NT2/D1 (cell line): ENCODE measurements at regions not wholly inside any gene's neighbourhood (a gene's known extent, or its start where the extent isn't known, plus 50 kb on each side); places are given as distances from the start of the nearest gene placed in this dataset.
"Not testable (repeated sequence)": the region's sequence is repeated elsewhere in the genome, so short reads cannot be mapped to it uniquely, and the experiment has no call there.

Experiments
- DNase-seq: peaks from one replicate; pipeline ENCODE4 v3.0.0-alpha.2; 2011; ENCODE audit warnings: low read depth, low spot score
- H3K27me3 ChIP-seq: 2 replicates; pipeline ENCODE4 v1.6.0; 2011; ENCODE audit warnings: mild to moderate bottlenecking; ENCODE audit not compliant: insufficient read length, insufficient read depth
- H3K36me3 ChIP-seq: 2 replicates; pipeline ENCODE4 v1.6.1; 2011; ENCODE audit warnings: mild to moderate bottlenecking, low read length, mixed read lengths; ENCODE audit not compliant: insufficient read depth, insufficient read length
- H3K4me1 ChIP-seq: 2 replicates; pipeline ENCODE4 v1.5.1; 2011; ENCODE audit not compliant: insufficient read depth, insufficient read length
- H3K4me3 ChIP-seq: 2 replicates; pipeline ENCODE4 v1.5.1; 2011; ENCODE audit warnings: low read depth; ENCODE audit not compliant: insufficient read length
- H3K9ac ChIP-seq: 2 replicates; pipeline ENCODE4 v1.6.0; 2011; ENCODE audit warnings: low read depth; ENCODE audit not compliant: insufficient read length
- H3K9me3 ChIP-seq: 2 replicates; pipeline ENCODE4 v1.5.1; 2011; ENCODE audit warnings: mild to moderate bottlenecking, low read length; ENCODE audit not compliant: insufficient read depth
- SUZ12 ChIP-seq: IDR thresholded peaks from 2 replicates; pipeline ENCODE4 v1.6.1; 2011; ENCODE audit not compliant: insufficient read length, insufficient read depth; ENCODE audit errors: extremely low read depth
- YY1 ChIP-seq: IDR thresholded peaks from 2 replicates; pipeline ENCODE4 v1.6.1; 2011; ENCODE audit not compliant: insufficient read length, insufficient read depth
- ZNF274 ChIP-seq: IDR thresholded peaks from 2 replicates; pipeline ENCODE4 v1.6.1; 2011; ENCODE audit warnings: mild to moderate bottlenecking, low read depth, low read length

GRCh38 chr1:82064691-82065090, 264.0 kb downstream of the ADGRL2 start:
- H3K36me3 ChIP-seq = no peaks in the 10 kb centered on the region
- H3K27me3 ChIP-seq = no peaks in the 10 kb centered on the region
- H3K9ac ChIP-seq = no peak overlapping the region
- TF ChIP-seq ZNF274 (no peak), SUZ12 (no peak), YY1 (no peak)
- H3K4me3 ChIP-seq = no peak overlapping the region
- no peak for DNase-seq
- no peaks in the 10 kb centered on the region for H3K9me3 ChIP-seq
- H3K4me1 ChIP-seq = no peaks in the 10 kb centered on the region

- no peaks in the 10 kb centered on the region for H3K27me3 ChIP-seq
- DNase-seq = no peak
- no peaks in the 10 kb centered on the region for H3K4me1 ChIP-seq
- no peaks in the 10 kb centered on the region for H3K36me3 ChIP-seq
- H3K9ac ChIP-seq = no peak overlapping the region
- no peak for TF ChIP-seq ZNF274
- TF ChIP-seq YY1 = no peak
- TF ChIP-seq SUZ12 = no peak
- no peak overlapping the region for H3K4me3 ChIP-seq
- H3K9me3 ChIP-seq = no peaks in the 10 kb centered on the region
Observed at GRCh38 chr1:82062206-82062605, 261.5 kb downstream of the ADGRL2 start.

GRCh38 chr1:82059959-82060358, 259.2 kb downstream of the ADGRL2 start:
- no peak overlapping the region for H3K9ac ChIP-seq
- H3K27me3 ChIP-seq = no peaks in the 10 kb centered on the region
- no peaks in the 10 kb centered on the region for H3K4me1 ChIP-seq
- no peak for DNase-seq
- no peaks in the 10 kb centered on the region for H3K36me3 ChIP-seq
- no peaks in the 10 kb centered on the region for H3K9me3 ChIP-seq
- TF ChIP-seq SUZ12 (no peak), ZNF274 (no peak), YY1 (no peak)
- no peak overlapping the region for H3K4me3 ChIP-seq

- Histone ChIP-seq H3K4me1 (no peaks in the 10 kb centered on the region), H3K9ac (no peak overlapping the region)
- TF ChIP-seq YY1 = no peak
- TF ChIP-seq ZNF274 = no peak
- no peak for TF ChIP-seq SUZ12
Observed at GRCh38 chr1:82057011-82057410, 256.3 kb downstream of the ADGRL2 start.

DNA sequence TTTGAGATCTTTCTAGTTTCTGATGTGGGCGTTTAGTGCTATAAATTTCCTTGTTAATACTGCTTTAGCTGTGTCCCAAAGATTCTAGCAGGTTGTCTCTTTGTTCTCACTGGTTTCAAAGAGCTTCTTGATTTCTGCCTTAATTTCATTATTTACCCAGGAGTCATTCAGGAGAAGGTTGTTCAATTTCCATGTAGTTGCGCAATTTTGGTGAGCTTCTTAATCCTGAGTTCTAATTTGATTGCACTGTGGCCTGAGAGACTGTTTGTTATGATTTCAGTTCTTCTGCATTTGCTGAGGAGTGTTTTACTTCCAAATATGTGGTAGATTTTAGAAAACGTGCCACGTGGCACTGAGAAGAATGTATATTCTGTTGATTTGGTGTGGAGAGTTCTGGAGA, 254.6 kb downstream of the ADGRL2 start:
- not testable (repeated sequence) for H3K27me3 ChIP-seq, H3K9ac ChIP-seq, DNase-seq, H3K36me3 ChIP-seq, H3K4me3 ChIP-seq, H3K4me1 ChIP-seq, H3K9me3 ChIP-seq

More at GRCh38 chr1:82057011-82057410, 256.3 kb downstream of the ADGRL2 start:
- no peaks in the 10 kb centered on the region for H3K9me3 ChIP-seq
- H3K36me3 ChIP-seq = no peaks in the 10 kb centered on the region
- no peaks in the 10 kb centered on the region for H3K27me3 ChIP-seq
- no peak overlapping the region for H3K4me3 ChIP-seq
- no peak for DNase-seq

- Histone ChIP-seq H3K9ac (no peak overlapping the region), H3K27me3 (no peaks in the 10 kb centered on the region), H3K4me3 (no peak overlapping the region), H3K4me1 (no peaks in the 10 kb centered on the region), H3K36me3 (no peaks in the 10 kb centered on the region), H3K9me3 (no peaks in the 10 kb centered on the region)
- no peak for DNase-seq
- no peak for TF ChIP-seq YY1
- TF ChIP-seq ZNF274 = no peak
- no peak for TF ChIP-seq SUZ12
Observed at GRCh38 chr1:82052563-82052962, 251.8 kb downstream of the ADGRL2 start.

DNA sequence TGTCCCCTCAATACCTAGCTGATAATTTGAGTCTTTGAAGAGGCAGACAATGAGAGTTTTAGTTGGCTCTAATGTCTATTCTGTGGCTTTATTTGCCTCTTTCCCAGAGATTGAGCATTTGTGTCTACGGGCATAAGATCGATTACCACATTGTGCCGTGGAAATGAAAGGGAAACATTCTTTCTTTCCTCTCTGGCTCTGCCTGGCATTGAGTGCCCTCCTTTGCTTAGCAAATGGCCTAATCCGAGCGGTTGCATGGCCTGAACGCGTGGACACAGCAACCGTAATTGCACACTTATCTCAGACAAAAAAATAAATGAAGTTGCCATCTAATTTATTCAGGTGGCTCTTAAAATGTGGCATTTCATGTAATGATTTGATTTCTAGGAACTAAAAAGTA, 247.9 kb downstream of the ADGRL2 start:
- no peaks in the 10 kb centered on the region for H3K4me1 ChIP-seq
- H3K9me3 ChIP-seq = no peaks in the 10 kb centered on the region; the same call in 1 of the 2 replicates
- no peak overlapping the region for H3K9ac ChIP-seq
- TF ChIP-seq YY1 (no peak), ZNF274 (no peak), SUZ12 (no peak)
- no peak for DNase-seq
- H3K4me3 ChIP-seq = no peak overlapping the region
- no peaks in the 10 kb centered on the region for H3K27me3 ChIP-seq
- H3K36me3 ChIP-seq = no peaks in the 10 kb centered on the region

GRCh38 chr1:82045221-82045620, 244.5 kb downstream of the ADGRL2 start:
- Histone ChIP-seq H3K4me1 (no peaks in the 10 kb centered on the region), H3K36me3 (no peaks in the 10 kb centered on the region), H3K9me3 (no peaks in the 10 kb centered on the region; the same call in 1 of the 2 replicates), H3K27me3 (no peaks in the 10 kb centered on the region), H3K4me3 (no peak overlapping the region), H3K9ac (no peak overlapping the region)
- no peak for TF ChIP-seq SUZ12
- no peak for TF ChIP-seq ZNF274
- TF ChIP-seq YY1 = no peak
- no peak for DNase-seq
